GM21529 (cell line): ENCODE measurements at regions not wholly inside any gene's neighbourhood (a gene's known extent, or its start where the extent isn't known, plus 50 kb on each side); places are given as distances from the start of the nearest gene placed in this dataset.

Experiments used
- ATAC-seq: cut with Tn5 transposase; IDR thresholded peaks from one replicate; pipeline ENCODE4 v1.9.1; 2021; ENCODE audit not compliant: unreplicated experiment

GRCh38 chr6:113576310-113576709, 280.8 kb upstream of the MARCKS start:
- ATAC-seq, result no peak

GRCh38 chr6:113578691-113579090, 278.5 kb upstream of the MARCKS start:
- no peak for ATAC-seq

- no peak for ATAC-seq
These were observed 272.4 kb upstream of the MARCKS start for GRCh38 chr6:113584767-113585166.

GRCh38 chr6:113585246-113585645, 271.9 kb upstream of the MARCKS start:
- no peak for ATAC-seq

GRCh38 chr6:113586413-113587077, 270.6 kb upstream of the MARCKS start:
- ATAC-seq, result no peak

GRCh38 chr6:113587078-113587699, 270.0 kb upstream of the MARCKS start:
- ATAC-seq, result no peak

GRCh38 chr6:113588646-113589045, 268.5 kb upstream of the MARCKS start:
- ATAC-seq, result no peak

- ATAC-seq, result peak; percentile 67
These were observed 265.0 kb upstream of the MARCKS start for GRCh38 chr6:113591896-113592827.

- no peak for ATAC-seq
These were observed 262.4 kb upstream of the MARCKS start for GRCh38 chr6:113594726-113595125.

- no peak for ATAC-seq
These were observed 261.2 kb upstream of the MARCKS start for GRCh38 chr6:113595911-113596376.

- ATAC-seq, result peak; percentile 20
These were observed 260.5 kb upstream of the MARCKS start for GRCh38 chr6:113596387-113597230.

- ATAC-seq, result peak; percentile 57
These were observed 259.9 kb upstream of the MARCKS start for GRCh38 chr6:113597231-113597583.

GRCh38 chr6:113598786-113599185, 258.4 kb upstream of the MARCKS start:
- ATAC-seq, result no peak

- ATAC-seq, result no peak
These were observed 257.7 kb upstream of the MARCKS start for GRCh38 chr6:113599444-113599843.

- no peak for ATAC-seq
These were observed 256.4 kb upstream of the MARCKS start for GRCh38 chr6:113600551-113601339.

GRCh38 chr6:113607821-113608545, 249.2 kb upstream of the MARCKS start:
- no peak for ATAC-seq

- no peak for ATAC-seq
These were observed 246.7 kb upstream of the MARCKS start for GRCh38 chr6:113610377-113610988.

- no peak for ATAC-seq
These were observed 240.4 kb upstream of the MARCKS start for GRCh38 chr6:113616701-113617274.

GRCh38 chr6:113619077-113619476, 238.1 kb upstream of the MARCKS start:
- ATAC-seq, result no peak
